NCI-H1417 (cell line): ENCODE measurements at regions not wholly inside any gene's neighbourhood (a gene's known extent, or its start where the extent isn't known, plus 50 kb on each side); places are given as distances from the start of the nearest gene placed in this dataset.
"Not testable (repeated sequence)": the region's sequence is repeated elsewhere in the genome, so short reads cannot be mapped to it uniquely, and the experiment has no call there.

Source experiments
- DNase-seq, 3 experiments: peaks; one replicate each; lab custom pipeline; 2025; lab: John Stamatoyannopoulos, UW

GRCh38 chrX:67475259-67475658 is 68.6 kb upstream of the AR start:
- DNase-seq: not testable (repeated sequence)

GRCh38 chrX:67480789-67481188 is 63.0 kb upstream of the AR start:
- no peak for DNase-seq
